HEK293 (cell line): ENCODE measurements at regions not wholly inside any gene's neighbourhood (a gene's known extent, or its start where the extent isn't known, plus 50 kb on each side); places are given as distances from the start of the nearest gene placed in this dataset.

ENCODE experiments used
- CTCF ChIA-PET: fragments of 350-600 bp; formaldehyde crosslinking; extraction: SDS; loops from one replicate; lab custom pipeline; 2021; ENCODE audit warnings: antibody characterized with exemption; lab: Yijun Ruan, JAX
- POLR2A ChIA-PET: fragments of 300-600 bp; formaldehyde crosslinking; extraction: SDS; loops from one replicate; lab custom pipeline; 2020; ENCODE audit warnings: antibody characterized with exemption, inconsistent platforms; lab: Yijun Ruan, JAX
- H3K27ac ChIP-seq: fragments of 200-500 bp; sonication (Bioruptor generic); 2 replicates; pipeline ENCODE4 v1.5.1; 2014; ENCODE audit warnings: low read depth, low read length, control low read depth, inconsistent platforms; ENCODE audit errors: extremely low read depth
- H3K36me3 ChIP-seq, 2 experiments: fragments of 200-500 bp in 1 of 2; sonication (Bioruptor generic) in 1 of 2; 1 replicate in 1 of 2; 2 replicates in 1 of 2; pipeline ENCODE4 v1.5.1; 2014 to 2017; ENCODE audit warnings: inconsistent platforms in 2 of 2, low read length in 2 of 2; ENCODE audit not compliant: control insufficient read depth in 2 of 2, insufficient read depth in 1 of 2
- H3K4me1 ChIP-seq: fragments of 200-500 bp; sonication (Bioruptor generic); 2 replicates; pipeline ENCODE4 v1.5.1; 2014; ENCODE audit warnings: mild to moderate bottlenecking, low read length, inconsistent platforms; ENCODE audit not compliant: control insufficient read depth, insufficient read depth
- H3K4me3 ChIP-seq: 2 replicates; pipeline ENCODE4 v1.5.1; 2011; ENCODE audit warnings: low read depth, mild to moderate bottlenecking, control low read depth, low read length, moderate library complexity
- H3K9me3 ChIP-seq: fragments of 200-500 bp; sonication (Bioruptor generic); 2 replicates; pipeline ENCODE4 v1.5.1; 2014; ENCODE audit warnings: low read depth, low read length, inconsistent platforms; ENCODE audit not compliant: control insufficient read depth, insufficient read depth
- KLF10 ChIP-seq: fragments of 450-650 bp; IDR thresholded peaks from 2 replicates; pipeline ENCODE4 v1.5.1; 2018; ENCODE audit warnings: missing biosample characterization, mild to moderate bottlenecking, missing genetic modification characterization
- ZFP3 ChIP-seq: fragments of 450-650 bp; formaldehyde crosslinking; IDR thresholded peaks from 2 replicates; pipeline ENCODE4 v1.5.1; 2016; ENCODE audit warnings: low read depth, missing biosample characterization, missing genetic modification characterization
- ZNF335 ChIP-seq: fragments of 450-650 bp; formaldehyde crosslinking; conservative IDR thresholded peaks from 2 replicates; pipeline ENCODE4 v1.5.1; 2016; ENCODE audit warnings: missing biosample characterization, missing genetic modification characterization
- ZNF350 ChIP-seq: fragments of 450-650 bp; formaldehyde crosslinking; IDR thresholded peaks from 2 replicates; pipeline ENCODE4 v1.5.0; 2017; ENCODE audit warnings: missing biosample characterization, mild to moderate bottlenecking, missing genetic modification characterization
- ZNF362 ChIP-seq: fragments of 450-650 bp; formaldehyde crosslinking; IDR thresholded peaks from 2 replicates; pipeline ENCODE4 v1.5.1; 2016; ENCODE audit warnings: missing biosample characterization, missing genetic modification characterization
- ZNF416 ChIP-seq: fragments of 450-650 bp; formaldehyde crosslinking; IDR thresholded peaks from 2 replicates; pipeline ENCODE4 v1.5.1; 2016; ENCODE audit warnings: missing biosample characterization, missing genetic modification characterization
- ZNF596 ChIP-seq: fragments of 450-650 bp; IDR thresholded peaks from 2 replicates; pipeline ENCODE4 v1.5.0; 2018; ENCODE audit warnings: missing biosample characterization, mild to moderate bottlenecking, missing genetic modification characterization, moderate library complexity
- ZNF837 ChIP-seq: fragments of 450-650 bp; formaldehyde crosslinking; IDR thresholded peaks from 2 replicates; pipeline ENCODE4 v1.5.1; 2016; ENCODE audit warnings: missing biosample characterization, missing genetic modification characterization
- TF ChIP-seq, protein P1 (sequence below): fragments of 450-650 bp; formaldehyde crosslinking; IDR thresholded peaks from 2 replicates; pipeline ENCODE4 v1.5.1; 2016; ENCODE audit warnings: missing biosample characterization, missing genetic modification characterization

DNA sequence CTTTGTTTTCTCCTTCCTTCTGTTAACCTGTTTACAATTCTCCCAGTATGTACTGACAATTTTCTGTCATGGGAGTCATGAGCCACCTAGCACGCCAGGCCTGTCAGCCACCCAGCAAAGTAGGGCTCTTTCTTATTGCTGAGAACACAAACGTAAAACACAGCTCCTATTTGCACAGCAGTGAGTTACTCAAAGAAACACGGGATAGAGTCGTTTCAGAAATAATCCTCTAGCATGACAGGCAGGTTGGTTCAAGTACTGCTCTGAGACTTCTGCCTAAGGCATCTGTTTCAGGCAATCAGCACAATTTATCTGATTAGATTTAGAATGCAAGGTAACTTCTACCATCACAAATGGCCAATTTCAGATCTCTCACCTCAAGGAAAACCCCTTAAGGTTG, 88.8 kb downstream of the CD24 start:
- H3K4me1 ChIP-seq, result peaks cover 4% of the 10 kb centered on the region; the same call in 1 of the 2 replicates
- TF ChIP-seq KLF10, result no peak
- TF ChIP-seq, all 188 proteins: peak for 0
- POLR2A ChIA-PET, result no interaction called here
- CTCF ChIA-PET, result interaction anchor here (0.6 to 1.6 kb wide), 3 partner anchors 41 to 319 kb away, joined by 3 to 4 read pairs (median 3); no protein-coding TSS in a partner anchor
- Histone ChIP-seq H3K27ac (no peak overlapping the region), H3K4me3 (no peak overlapping the region), H3K9me3 (no peaks in the 10 kb centered on the region), H3K36me3 (no peaks in the 10 kb centered on the region)

DNA sequence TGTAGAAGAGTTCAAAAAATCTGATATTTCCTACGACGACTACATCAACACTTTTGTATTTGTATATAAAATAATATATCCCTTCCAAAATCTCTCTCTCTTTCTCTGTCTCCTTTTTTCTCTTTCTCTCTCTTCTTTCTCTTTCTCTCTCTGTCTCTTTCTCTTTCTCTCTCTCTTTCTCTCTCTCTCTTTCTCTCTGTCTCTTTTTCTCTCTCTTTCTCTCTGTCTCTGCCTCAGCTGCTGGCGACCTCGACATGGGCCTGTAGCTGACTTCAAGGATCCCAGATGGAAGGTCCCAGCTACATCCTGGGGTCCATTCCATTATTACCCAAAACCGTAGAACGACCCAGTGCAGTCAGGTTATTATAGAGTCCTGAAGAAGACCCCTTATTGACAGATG, 90.0 kb downstream of the CD24 start:
- Histone ChIP-seq H3K36me3 (no peaks in the 10 kb centered on the region), H3K9me3 (no peaks in the 10 kb centered on the region), H3K27ac (no peak overlapping the region), H3K4me1 (peaks cover 4% of the 10 kb centered on the region; the same call in 1 of the 2 replicates), H3K4me3 (no peak overlapping the region)
- ChIA-PET POLR2A (no interaction called here), CTCF (interaction anchor here (0.6 to 1.1 kb wide), 3 partner anchors 15 to 227 kb away, joined by 3 to 6 read pairs (median 3); no protein-coding TSS in a partner anchor)
- TF ChIP-seq ZFP3 (tag by site-specific recombination) (no peak), ZNF596 (tag by site-specific recombination) (peak; percentile 88)

DNA sequence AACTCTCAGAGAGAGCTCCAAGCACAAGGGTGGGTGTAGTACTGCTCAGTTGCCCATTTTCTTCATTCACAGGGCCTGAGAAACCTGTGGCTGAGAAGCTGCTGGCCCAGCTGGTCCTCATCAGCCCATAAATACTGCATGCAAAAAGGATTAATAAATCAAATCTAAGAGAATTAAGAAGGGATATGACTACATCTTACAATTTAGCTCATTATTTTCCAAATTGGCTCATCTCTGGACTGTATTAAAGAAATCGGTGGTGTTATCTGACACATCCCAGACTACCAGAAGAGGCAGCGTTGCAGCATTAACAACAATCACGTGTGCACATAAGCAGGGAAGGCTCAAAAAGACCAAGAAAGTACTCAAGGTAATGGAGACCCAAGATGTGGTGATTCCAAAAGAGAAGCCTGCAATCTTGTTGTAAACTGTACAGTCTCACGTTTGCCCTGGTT, 90.7 kb downstream of the CD24 start:
- Histone ChIP-seq H3K27ac (no peak overlapping the region), H3K4me3 (no peak overlapping the region), H3K4me1 (peaks cover 4% of the 10 kb centered on the region; the same call in 1 of the 2 replicates), H3K9me3 (no peaks in the 10 kb centered on the region), H3K36me3 (no peaks in the 10 kb centered on the region)
- peak; percentile 7; the same call in 1 of the 2 replicates for TF ChIP-seq ZNF350 (tag by site-specific recombination)
- TF ChIP-seq, protein P1, sequence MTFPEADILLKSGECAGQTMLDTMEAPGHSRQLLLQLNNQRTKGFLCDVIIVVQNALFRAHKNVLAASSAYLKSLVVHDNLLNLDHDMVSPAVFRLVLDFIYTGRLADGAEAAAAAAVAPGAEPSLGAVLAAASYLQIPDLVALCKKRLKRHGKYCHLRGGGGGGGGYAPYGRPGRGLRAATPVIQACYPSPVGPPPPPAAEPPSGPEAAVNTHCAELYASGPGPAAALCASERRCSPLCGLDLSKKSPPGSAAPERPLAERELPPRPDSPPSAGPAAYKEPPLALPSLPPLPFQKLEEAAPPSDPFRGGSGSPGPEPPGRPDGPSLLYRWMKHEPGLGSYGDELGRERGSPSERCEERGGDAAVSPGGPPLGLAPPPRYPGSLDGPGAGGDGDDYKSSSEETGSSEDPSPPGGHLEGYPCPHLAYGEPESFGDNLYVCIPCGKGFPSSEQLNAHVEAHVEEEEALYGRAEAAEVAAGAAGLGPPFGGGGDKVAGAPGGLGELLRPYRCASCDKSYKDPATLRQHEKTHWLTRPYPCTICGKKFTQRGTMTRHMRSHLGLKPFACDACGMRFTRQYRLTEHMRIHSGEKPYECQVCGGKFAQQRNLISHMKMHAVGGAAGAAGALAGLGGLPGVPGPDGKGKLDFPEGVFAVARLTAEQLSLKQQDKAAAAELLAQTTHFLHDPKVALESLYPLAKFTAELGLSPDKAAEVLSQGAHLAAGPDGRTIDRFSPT (tag by site-specific recombination), result no peak
- ChIA-PET CTCF (interaction anchor here (0.6 to 1.2 kb wide), 6 partner anchors 13 to 276 kb away, joined by 3 to 9 read pairs (median 4); no protein-coding TSS in a partner anchor), POLR2A (no interaction called here)

DNA sequence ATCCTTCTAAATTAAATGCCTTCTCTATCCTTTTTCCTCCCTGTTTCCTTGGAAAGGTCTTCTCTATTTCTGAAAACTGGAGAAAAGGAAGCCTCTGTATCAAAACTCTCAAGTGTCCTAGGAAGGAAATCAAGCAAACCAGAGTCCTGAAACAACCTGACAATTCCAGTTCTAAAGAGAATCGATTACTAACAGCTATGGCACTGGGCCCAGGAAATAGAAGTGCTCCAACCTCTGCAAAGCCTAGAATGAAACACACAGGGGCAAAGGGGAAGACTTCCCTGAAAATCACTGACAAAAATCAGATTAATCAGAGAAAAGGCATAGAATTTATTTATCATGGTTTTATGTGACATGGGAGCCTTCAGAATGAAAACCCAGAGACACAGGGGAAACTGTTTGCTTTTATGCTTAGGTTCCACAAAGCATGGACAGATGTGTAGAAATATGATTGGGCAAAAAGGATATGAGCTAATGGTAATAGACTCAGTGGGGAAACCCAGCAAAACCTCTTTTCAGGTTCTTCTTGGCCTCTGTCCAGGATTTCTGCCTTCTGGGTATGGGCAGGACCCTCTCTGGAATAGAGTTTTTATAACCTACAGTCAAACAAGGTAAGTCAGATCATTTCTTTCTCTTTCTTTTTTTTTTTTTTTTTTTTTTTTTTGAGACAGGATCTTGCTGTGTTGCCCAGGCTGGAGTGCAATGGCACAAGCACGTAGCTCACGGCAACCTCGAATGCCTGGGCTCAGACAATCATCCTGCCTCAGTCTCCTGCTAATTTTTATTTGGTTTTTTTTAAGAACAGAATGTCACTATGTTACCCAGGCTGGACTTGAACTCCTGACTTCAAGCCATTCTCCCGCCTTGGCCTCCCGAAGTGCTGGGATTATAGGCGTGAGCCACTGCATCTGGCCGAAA, 91.7 kb downstream of the CD24 start:
- H3K36me3 ChIP-seq, result no peaks in the 10 kb centered on the region
- POLR2A ChIA-PET, result no interaction called here
- CTCF ChIA-PET, result interaction anchor here (0.6 to 1.2 kb wide), 7 partner anchors 12 to 275 kb away, joined by 3 to 9 read pairs (median 4); no protein-coding TSS in a partner anchor

More for the DNA sequence above, 91.7 kb downstream of the CD24 start:
- Histone ChIP-seq H3K9me3 (no peaks in the 10 kb centered on the region), H3K27ac (no peak overlapping the region), H3K4me3 (no peak overlapping the region), H3K4me1 (peaks cover 4% of the 10 kb centered on the region; the same call in 1 of the 2 replicates)
- TF ChIP-seq ZNF362 (0 out of 2 replicates have a peak, but pooled peaks have one; percentile 11), ZNF837 (tag by site-specific recombination) (no peak), ZNF335 (tag by site-specific recombination) (no peak), ZNF416 (no peak)
